Inflammatory macrophage (primary cell): ENCODE measurements at regions not wholly inside any gene's neighbourhood (a gene's known extent, or its start where the extent isn't known, plus 50 kb on each side); places are given as distances from the start of the nearest gene placed in this dataset.
"Not testable (repeated sequence)": the region's sequence is repeated elsewhere in the genome, so short reads cannot be mapped to it uniquely, and the experiment has no call there.

Experiments used
- DNase-seq, 2 donors: peaks; one replicate each; pipeline ENCODE4 v3.0.0-alpha.2; 2020 to 2022

- DNase-seq = not testable (repeated sequence)
These were observed 117.8 kb downstream of the TLR5 start for GRCh38 chr1:223025190-223025734.

- DNase-seq = not testable (repeated sequence)
These were observed 116.4 kb downstream of the TLR5 start for GRCh38 chr1:223026639-223027038.

DNA sequence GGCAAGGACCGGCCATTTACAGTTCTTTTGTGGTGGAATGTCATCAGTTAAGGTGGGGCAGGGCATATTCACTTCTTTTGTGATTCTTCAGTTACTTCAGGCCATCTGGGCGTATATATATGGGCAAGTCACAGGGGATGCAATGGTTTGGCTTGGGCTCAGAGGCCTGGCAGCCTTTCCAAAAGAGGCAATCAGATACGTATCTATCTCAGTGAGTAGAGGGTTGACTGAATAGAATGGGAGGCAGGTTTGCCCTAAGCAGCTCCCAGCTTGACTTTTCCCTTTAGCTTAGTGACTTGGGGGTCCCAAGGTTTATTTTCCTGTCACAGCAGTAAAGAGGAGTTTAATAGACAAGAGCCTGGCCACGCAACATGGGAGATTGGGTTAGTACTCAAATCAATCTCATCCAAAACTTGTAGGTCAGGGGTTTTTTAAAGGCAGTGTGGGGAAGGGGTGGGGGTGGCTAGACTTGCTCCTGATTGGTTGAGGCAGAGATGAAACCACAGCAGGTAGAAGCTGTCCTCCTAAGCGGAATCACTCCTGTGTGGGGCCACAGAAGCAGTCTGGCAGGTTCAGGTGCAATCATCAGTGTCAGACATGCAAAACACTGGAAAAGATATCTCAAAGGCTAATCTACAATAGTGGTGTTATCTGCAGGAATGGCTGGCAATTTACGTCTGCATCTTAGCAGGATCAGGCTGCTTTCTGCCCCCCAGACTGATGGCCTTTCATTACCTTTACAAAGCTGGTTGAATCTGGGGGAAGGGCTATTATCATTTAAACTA, 112.9 kb downstream of the TLR5 start:
- no peak for DNase-seq

DNA sequence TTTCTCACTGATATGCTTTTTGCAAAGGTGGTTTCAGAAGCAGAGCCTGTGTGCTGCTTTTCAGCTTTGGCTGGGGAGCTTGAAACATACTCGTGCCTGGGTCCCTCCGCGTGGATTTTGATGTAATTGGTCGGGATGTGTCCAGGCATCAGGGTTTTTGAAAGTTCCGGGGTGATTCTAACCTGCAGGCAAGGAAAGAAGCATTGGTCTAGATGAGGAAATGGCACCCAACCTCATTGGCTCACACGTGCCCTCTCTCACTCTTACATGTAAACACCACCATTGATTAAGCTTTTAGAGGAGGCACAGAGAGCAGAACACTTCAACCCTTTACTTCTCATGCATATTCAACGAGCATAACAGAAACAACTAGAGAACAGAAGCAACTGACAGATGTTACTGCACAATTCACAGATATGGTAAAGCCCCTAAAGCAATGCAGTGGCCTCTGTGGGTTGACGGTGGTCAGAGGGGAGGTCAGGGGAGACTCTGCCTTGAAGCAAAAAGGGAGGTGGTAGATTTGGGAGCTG, 112.1 kb downstream of the TLR5 start:
- DNase-seq = no peak

DNA sequence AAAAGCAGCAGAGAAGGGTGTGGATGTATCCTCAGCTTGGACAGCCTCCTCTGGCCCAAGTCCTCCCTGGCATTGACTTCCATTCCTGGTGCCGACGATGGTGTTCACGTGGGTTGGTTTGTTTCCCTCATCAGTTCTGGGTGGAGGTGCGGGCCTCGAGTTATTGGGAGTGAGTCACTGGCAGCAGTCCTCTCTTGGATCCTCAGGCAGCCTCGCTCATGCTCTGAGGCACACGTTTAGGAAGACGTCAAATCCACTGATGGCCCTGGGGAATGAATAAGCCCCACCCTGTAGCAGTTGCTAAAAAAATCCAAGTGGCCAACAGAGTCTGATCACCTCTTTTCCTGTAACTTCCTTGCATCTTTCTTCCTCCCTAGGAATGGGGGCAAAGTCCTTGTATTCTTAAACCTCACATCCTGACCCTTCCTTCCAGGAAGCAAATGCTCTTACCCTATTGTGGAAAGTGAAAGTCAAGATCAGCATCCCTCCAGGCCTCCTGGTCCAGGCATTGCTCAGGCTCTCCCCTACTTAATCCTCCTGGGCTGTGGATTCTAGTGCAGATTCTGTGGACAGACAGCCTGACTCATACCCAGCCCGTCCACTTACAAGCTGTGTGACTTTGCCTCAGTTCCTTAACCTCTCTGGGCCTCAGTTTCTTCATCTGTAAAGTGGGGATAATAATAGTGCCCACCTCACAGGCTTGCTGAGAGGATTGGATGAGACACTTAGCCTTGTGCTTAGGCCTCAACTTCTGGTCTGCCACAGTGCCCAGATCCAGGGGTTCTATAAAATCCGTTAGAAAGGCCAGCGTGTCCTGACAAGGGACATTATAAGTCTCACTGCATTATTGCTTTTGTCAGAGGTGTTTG, 111.1 kb downstream of the TLR5 start:
- DNase-seq = no peak

DNA sequence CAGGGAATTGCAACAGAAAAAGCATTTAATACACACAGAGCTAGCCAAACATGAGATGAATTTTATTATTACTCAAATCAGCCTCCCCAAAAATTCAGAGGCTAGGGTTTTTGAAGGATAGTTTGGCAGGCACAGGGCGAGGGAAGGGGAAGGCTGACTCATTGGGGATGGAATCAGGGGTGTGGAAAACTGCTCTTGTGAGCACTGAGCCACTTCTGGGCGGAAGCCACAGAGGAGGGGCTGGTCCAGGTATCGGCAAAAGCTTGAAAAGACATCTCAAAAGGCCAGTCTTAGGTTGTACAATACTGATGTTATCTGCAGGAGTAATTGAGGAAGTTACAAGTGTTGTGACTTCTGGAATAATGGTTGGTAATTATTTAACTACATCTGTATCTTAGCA, 109.4 kb downstream of the TLR5 start:
- no peak for DNase-seq

DNA sequence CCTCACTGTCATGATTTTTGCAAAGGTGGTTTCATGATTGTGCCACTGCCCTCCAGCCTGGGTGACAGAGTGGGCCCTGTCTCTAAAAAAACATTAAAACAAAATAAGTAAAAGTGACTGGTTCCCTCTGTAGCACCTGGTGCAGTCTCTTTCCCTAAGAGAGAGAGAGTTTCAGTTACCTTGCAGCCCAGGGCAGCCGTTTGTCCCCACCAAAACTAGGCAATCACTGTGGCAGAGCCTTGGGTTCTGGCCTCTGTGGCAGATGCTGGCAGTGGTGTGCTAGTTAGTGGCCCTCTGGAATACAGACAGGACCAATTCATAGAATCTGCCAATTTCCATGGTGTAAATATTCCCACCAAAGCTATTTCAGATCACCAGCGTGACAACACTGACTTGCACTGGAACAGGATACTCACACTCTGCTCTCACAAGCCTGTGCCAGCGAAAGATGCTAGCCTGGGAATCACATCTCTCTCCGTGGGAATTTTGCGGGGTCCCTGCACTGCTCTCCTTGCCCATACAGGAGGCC, 108.7 kb downstream of the TLR5 start:
- DNase-seq = no peak

GRCh38 chr1:223035724-223036478, 107.1 kb downstream of the TLR5 start:
- DNase-seq = no peak

GRCh38 chr1:223036479-223036845, 106.6 kb downstream of the TLR5 start:
- no peak for DNase-seq

DNA sequence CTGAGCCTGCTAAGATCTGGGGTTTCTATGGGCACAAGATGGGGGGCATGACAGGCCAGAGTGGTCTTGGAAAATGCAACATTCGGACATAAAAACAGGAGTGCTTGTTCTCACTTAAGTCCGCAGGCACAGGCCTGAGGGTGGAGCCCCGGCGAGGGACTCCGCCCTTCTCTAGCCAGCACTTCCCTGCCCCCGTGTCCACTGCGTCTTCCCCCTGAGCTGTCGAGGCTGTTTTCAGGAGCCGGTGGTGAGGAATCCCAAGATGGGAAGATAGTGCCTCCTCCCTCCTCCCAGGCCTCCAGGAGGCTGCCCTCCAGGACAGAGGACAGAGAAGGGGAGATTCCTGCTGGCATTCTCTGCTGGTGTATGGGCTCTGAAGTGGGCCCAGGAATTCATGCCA, 105.2 kb downstream of the TLR5 start:
- DNase-seq = no peak

- DNase-seq = no peak
These were observed 104.6 kb downstream of the TLR5 start for GRCh38 chr1:223038288-223039006.

DNA sequence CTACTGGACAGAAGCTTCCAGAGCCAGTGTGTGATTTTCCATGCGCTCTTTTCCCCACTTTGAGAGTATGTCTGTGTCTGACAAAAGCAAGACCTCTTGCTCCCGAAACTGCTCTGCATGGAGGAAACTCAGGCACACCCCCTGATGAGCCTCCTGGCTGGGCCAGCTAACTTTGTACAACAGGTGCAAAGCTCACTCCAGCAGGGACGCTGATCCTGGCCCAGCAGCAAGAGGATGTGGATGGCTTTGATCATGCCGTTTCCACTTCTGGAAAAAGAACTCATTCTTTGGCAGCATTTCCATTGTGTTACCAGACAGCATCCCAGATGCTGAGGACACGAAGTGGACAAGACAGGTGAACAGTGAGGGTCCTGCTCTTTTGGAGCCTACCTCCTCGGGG, 103.1 kb downstream of the TLR5 start:
- no peak for DNase-seq

- no peak for DNase-seq
These were observed 101.6 kb downstream of the TLR5 start for GRCh38 chr1:223041481-223041880.

GRCh38 chr1:223045164-223045957, 97.7 kb downstream of the TLR5 start:
- DNase-seq = no peak

DNA sequence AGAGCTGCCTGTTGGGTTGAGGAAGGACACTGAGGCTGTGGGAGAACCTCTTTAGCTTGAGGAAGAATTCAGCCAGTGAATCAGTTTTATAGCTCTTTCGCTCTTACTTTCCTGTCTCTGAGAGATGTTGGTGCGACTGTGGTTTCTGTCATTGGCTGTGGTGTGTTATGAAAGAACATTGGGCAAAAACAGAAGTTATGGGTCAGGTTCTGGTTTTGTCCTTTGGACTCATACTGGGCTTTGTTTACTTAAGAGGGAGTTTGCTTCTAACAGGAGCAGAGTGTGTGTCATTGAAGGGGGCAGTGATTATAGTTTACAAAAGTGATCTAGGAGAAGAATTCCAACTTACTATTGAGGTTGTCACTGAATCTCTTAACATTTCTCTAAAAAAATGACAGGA, 97.0 kb downstream of the TLR5 start:
- DNase-seq = no peak

GRCh38 chr1:223046463-223046862, 96.6 kb downstream of the TLR5 start:
- DNase-seq = not testable (repeated sequence)

GRCh38 chr1:223048026-223048425, 95.0 kb downstream of the TLR5 start:
- DNase-seq = no peak

DNA sequence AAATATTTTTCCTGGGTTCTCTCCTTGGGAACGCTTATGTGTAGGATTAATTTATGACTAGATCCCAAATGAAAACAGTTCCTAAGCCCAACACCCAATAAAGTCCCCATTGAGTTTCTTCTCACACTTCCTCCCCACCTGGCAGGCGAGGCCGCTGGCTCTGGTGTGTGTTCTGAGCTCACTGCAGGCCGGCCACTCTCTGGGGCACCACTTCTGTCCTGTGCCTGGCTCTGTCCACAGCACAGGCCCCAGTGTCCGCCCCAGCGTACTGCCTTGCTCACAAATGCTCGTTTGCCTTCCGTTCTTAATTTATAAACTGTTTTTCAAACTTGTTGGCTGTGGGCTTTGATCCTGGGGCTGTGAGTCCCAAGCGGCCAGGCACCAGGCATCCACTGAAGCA, 90.6 kb downstream of the TLR5 start:
- no peak for DNase-seq

DNA sequence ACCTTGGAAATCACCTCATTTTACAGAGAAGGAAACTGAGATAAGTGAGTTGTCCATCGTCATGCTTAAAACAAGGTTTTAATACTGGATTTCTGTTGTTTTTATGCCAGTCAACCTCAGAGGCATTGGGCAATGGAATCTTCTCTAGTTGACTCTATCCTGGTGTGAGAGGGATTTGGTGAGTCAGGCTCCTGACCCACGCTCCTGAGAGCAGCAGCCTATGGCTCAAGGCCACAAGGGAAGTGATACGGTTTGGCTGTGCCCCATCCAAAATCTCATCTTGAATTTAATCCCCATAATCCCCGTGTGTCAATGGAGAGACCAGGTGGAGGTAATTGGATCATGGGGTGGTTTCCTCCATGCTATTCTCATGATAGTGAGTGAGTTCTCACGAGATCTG, 90.1 kb downstream of the TLR5 start:
- DNase-seq = no peak

DNA sequence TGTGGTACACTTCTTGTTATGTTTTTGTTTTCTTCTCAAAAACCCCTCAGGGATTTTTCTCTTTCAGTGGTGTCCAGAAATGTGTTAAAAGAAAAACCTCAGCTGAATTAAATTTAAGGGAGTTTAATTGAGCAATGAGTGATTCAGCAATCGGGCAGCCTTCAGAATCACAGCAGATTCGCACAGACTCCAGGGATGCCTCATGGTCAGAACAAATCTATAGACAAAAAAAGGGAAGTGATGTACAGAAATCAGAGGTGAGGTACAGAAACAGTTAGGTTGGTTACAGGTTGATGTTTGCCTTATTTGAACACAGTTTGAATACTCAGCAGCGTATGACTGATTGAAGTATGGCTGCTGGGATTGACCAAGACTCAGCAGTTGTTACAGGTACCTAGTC, 86.2 kb downstream of the TLR5 start:
- no peak for DNase-seq

- DNase-seq = no peak
These were observed 85.4 kb downstream of the TLR5 start for GRCh38 chr1:223057569-223058093.
